Stomach (tissue), 8 donors: ENCODE measurements at regions not wholly inside any gene's neighbourhood (a gene's known extent, or its start where the extent isn't known, plus 50 kb on each side); places are given as distances from the start of the nearest gene placed in this dataset.
"Not testable (repeated sequence)": the region's sequence is repeated elsewhere in the genome, so short reads cannot be mapped to it uniquely, and the experiment has no call there.

Experiments
- DNase-seq, 2 donors: peaks; one replicate each; pipeline versions ENCODE4 v3.0.0 to v3.0.0-alpha.2; 2013 to 2019
- H3K27ac ChIP-seq, 5 donors: fragments of 200-600 bp in 4 of 5; sonication (generic) in 4 of 5; one replicate each; pipeline ENCODE4 v1.5.1; 2013 to 2019; ENCODE audit warnings: mild to moderate bottlenecking in 1 of 5, moderate library complexity in 1 of 5
- H3K27me3 ChIP-seq, 3 donors: fragments of 200-600 bp; sonication (generic); one replicate each; pipeline ENCODE4 v1.5.1; 2017 to 2019; ENCODE audit warnings: mixed run types in 1 of 3
- H3K36me3 ChIP-seq, 4 donors: fragments of 200-600 bp; sonication (generic); 1 replicate in 3 of 4; 2 replicates in 1 of 4; pipeline ENCODE4 v1.5.1; 2016 to 2019
- H3K4me1 ChIP-seq, 4 donors: fragments of 200-600 bp; sonication (generic); one replicate each; pipeline ENCODE4 v1.5.1; 2016 to 2019
- H3K4me3 ChIP-seq, 4 donors: fragments of 200-600 bp; sonication (generic) in 3 of 4; one replicate each; pipeline ENCODE4 v1.5.1; 2016 to 2019; ENCODE audit warnings: mild to moderate bottlenecking in 1 of 4
- H3K9me3 ChIP-seq, 4 donors: fragments of 200-600 bp; sonication (generic); one replicate each; pipeline ENCODE4 v1.5.1; 2016 to 2019
- EP300 ChIP-seq: sonication (generic); formaldehyde crosslinking; IDR thresholded peaks from one replicate; pipeline ENCODE4 v1.6.1; 2017; ENCODE audit warnings: antibody characterized with exemption
- POLR2A ChIP-seq, 4 donors: fragments of 450-650 bp; IDR thresholded peaks; one replicate each; pipeline ENCODE4 v1.6.1; 2016; ENCODE audit warnings: antibody characterized with exemption in 4 of 4, control low read depth in 2 of 4, mild to moderate bottlenecking in 1 of 4, moderate library complexity in 1 of 4
- POLR2AphosphoS5 ChIP-seq, 3 donors: sonication (generic); formaldehyde crosslinking; IDR thresholded peaks; one replicate each; pipeline ENCODE4 v1.6.1; 2016; ENCODE audit warnings: antibody characterized with exemption in 3 of 3
- WGBS, 5 donors: extraction: QIAGEN DNeasy Blood & Tissue Kit in 3 of 5; methylation state at CpG; one replicate each; pipeline versions ENCODE4 v1.1.5 to v1.1.7; 2013 to 2018; 5-methylcytosine and 5-hydroxymethylcytosine counted together
- intact Hi-C: fragments of 100-400 bp; cut with DNase I; formaldehyde crosslinking; loops from one replicate; pipeline ENCODE4 v1.15.1; 2023; ENCODE audit warnings: low total_unique reads
- TF ChIP-seq, protein P1 (sequence below), 7 experiments: fragments of 450-650 bp in 4 of 7; fragments of 200-600 bp in 3 of 7; sonication (generic) in 3 of 7; IDR thresholded peaks; one replicate each; pipeline ENCODE4 v1.5.1; 2016 to 2019; ENCODE audit warnings: antibody characterized with exemption in 7 of 7, control low read depth in 2 of 7, mild to moderate bottlenecking in 1 of 7
- donor health status: healthy with polysubstance abuse.
- donor health status: Bipolar disorder and iron deficiency.
- donor health status: healthy.

- Histone ChIP-seq H3K9me3 (peaks cover 0 to 4% (median 2%) of the 10 kb centered on the region in 4 donors), H3K4me3 (no peak overlapping the region), H3K27me3 (peaks cover 0 to 17% (median 0%) of the 10 kb centered on the region in 3 donors), H3K4me1 (no peaks in the 10 kb centered on the region), H3K36me3 (no peaks in the 10 kb centered on the region), H3K27ac (no peak overlapping the region)
- TF ChIP-seq POLR2AphosphoS5 (IDR thresholded peaks at IDR 0.05) = no peak
- no peak for TF ChIP-seq POLR2A (IDR thresholded peaks at IDR 0.05)
- TF ChIP-seq, protein P1, sequence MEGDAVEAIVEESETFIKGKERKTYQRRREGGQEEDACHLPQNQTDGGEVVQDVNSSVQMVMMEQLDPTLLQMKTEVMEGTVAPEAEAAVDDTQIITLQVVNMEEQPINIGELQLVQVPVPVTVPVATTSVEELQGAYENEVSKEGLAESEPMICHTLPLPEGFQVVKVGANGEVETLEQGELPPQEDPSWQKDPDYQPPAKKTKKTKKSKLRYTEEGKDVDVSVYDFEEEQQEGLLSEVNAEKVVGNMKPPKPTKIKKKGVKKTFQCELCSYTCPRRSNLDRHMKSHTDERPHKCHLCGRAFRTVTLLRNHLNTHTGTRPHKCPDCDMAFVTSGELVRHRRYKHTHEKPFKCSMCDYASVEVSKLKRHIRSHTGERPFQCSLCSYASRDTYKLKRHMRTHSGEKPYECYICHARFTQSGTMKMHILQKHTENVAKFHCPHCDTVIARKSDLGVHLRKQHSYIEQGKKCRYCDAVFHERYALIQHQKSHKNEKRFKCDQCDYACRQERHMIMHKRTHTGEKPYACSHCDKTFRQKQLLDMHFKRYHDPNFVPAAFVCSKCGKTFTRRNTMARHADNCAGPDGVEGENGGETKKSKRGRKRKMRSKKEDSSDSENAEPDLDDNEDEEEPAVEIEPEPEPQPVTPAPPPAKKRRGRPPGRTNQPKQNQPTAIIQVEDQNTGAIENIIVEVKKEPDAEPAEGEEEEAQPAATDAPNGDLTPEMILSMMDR (IDR thresholded peaks at IDR 0.05) = no peak
- TF ChIP-seq EP300 = no peak
- WGBS, 5 donors = 52 to 66% (median 59%) methylated on average over 2 of the region's 2 CpGs
- intact Hi-C loops = no loop called here
- no peak for DNase-seq
Observed at GRCh38 chr3:46576-46975, 150.0 kb upstream of the CHL1 start.

DNA sequence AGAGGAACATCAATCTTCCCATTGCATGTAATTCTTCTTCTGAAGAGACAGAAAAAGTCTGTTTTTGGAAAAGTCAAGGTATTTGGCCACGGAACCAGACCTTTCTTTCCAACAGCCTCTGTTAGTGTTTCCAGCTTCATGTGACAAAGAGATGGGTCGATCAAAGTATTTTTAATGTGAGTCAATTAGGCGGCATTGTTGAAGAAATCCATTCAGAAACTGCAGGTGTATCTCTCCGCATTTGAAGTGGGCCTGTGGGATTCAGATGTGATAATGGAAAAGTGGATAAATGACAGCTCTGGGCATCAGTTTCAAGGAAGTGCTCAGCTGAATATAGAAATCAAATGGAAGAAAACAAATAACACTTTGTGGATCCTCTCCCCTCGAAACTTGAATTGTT lies 143.1 kb upstream of the CHL1 start:
- H3K36me3 ChIP-seq, H3K4me1 ChIP-seq, intact Hi-C loops, DNase-seq, H3K4me3 ChIP-seq, H3K9me3 ChIP-seq, H3K27ac ChIP-seq, H3K27me3 ChIP-seq: not testable (repeated sequence)
- whole genome bisulfite sequencing, 5 donors = 72 to 76% (median 73%) methylated on average over 5 of the region's 5 CpGs

DNA sequence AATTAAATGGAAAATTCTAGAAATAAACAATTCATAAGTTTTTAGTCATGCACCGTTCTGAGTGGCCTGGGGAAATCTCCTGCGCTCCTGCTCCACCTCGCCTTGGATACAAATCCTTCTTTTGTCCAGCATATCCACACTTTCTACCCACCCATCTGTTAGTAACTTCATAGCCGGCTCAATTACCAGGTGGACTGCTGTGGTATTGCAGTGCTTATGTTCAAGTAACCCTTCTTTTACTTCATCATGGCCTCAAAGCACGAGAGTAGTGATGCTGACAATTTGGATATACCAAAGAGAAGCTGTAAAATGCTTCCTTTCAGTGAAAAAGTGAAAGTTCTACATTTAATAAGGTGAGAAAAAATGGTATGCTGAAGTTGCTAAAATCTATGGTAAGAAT lies 142.3 kb upstream of the CHL1 start:
- Histone ChIP-seq H3K27me3 (no peaks in the 10 kb centered on the region), H3K9me3 (peaks cover 0 to 6% (median 3%) of the 10 kb centered on the region in 4 donors), H3K4me1 (no peaks in the 10 kb centered on the region), H3K27ac (no peak overlapping the region), H3K4me3 (no peak overlapping the region), H3K36me3 (no peaks in the 10 kb centered on the region)
- intact Hi-C loops = no loop called here
- no peak for TF ChIP-seq POLR2A (IDR thresholded peaks at IDR 0.05)
- TF ChIP-seq, protein P1 (IDR thresholded peaks at IDR 0.05) = no peak
- no peak for TF ChIP-seq POLR2AphosphoS5 (IDR thresholded peaks at IDR 0.05)
- no peak for TF ChIP-seq EP300
- no peak for DNase-seq
- 71 to 80% (median 76%) methylated on average over 5 of the region's 5 CpGs for WGBS, 5 donors

DNA sequence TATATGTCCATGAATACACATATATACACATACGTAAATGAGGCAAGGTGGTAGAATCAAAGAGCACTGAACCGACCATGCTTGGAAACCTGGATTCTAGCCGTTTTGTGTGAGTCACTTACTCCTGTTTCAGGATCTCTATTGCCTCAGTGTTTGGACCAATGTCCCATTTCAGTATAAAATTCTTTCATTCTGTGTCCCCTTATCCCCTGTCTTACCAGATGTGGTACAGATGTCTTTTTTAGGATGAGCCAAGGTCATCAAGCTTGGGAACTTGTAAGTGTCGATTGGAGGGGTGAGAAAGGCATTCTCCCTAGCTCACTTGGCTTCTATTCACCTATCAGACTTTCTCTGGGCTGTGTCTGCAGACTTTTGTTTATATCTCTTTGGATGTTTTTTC lies 139.9 kb upstream of the CHL1 start:
- Histone ChIP-seq H3K4me1 (no peaks in the 10 kb centered on the region), H3K27me3 (no peaks in the 10 kb centered on the region), H3K27ac (no peak overlapping the region), H3K4me3 (no peak overlapping the region), H3K36me3 (no peaks in the 10 kb centered on the region), H3K9me3 (peaks cover 0 to under 1% (median under 1%) of the 10 kb centered on the region in 4 donors)
- WGBS, 5 donors = 66 to 79% (median 67%) methylated on average over 4 of the region's 4 CpGs
- intact Hi-C loops = no loop called here
- DNase-seq = no peak
- TF ChIP-seq POLR2A (IDR thresholded peaks at IDR 0.05) (no peak), POLR2AphosphoS5 (IDR thresholded peaks at IDR 0.05) (no peak), EP300 (no peak)
- TF ChIP-seq, protein P1 (IDR thresholded peaks at IDR 0.05) = no peak

DNA sequence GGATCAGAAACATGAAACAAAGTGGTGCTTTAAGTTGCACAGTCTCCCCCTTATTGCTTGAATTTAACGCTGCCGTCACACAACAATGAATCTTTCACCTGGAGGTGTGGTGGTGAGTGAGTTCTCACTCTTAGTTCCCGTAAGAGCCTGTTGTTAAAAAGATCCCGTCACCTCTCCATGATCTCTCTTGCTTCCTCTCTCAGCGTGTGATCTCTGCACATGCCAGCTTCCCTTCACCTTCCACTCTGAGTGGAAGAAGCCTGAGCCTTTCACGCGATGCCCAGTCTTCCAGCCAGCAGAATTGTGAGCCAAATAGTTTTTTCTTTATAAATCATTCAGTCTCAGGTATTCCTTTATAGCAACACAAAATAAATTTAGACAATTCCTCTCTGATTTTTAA lies 136.7 kb upstream of the CHL1 start:
- H3K4me1 ChIP-seq = peaks cover 4 to 11% (median 7%) of the 10 kb centered on the region in 4 donors
- H3K36me3 ChIP-seq = no peaks in the 10 kb centered on the region
- WGBS, 5 donors = 69 to 78% (median 75%) methylated on average over 7 of the region's 7 CpGs
- H3K4me3 ChIP-seq = no peak overlapping the region
- no peaks in the 10 kb centered on the region for H3K27me3 ChIP-seq
- no peak for TF ChIP-seq EP300
- TF ChIP-seq, protein P1 (IDR thresholded peaks at IDR 0.05) = no peak
- TF ChIP-seq POLR2AphosphoS5 (IDR thresholded peaks at IDR 0.05) = no peak
- TF ChIP-seq POLR2A (IDR thresholded peaks at IDR 0.05) = no peak
- no peak for DNase-seq
- no peaks in the 10 kb centered on the region for H3K9me3 ChIP-seq
- intact Hi-C loops = no loop called here
- H3K27ac ChIP-seq = no peak overlapping the region
